ENCODE measurements at regions not wholly inside any gene's neighbourhood (a gene's known extent, or its start where the extent isn't known, plus 50 kb on each side); places are given as distances from the start of the nearest gene placed in this dataset.
A peak's percentile ranks its signal among the peaks of the same experiment; 100 is the strongest.

- H2AK5ac ChIP-seq (ENCODE audit: low read depth, low read length) = no peak overlapping the region
- H2BK5ac ChIP-seq (ENCODE audit: low read depth, low read length) = no peak overlapping the region
- no peak overlapping the region for H3K18ac ChIP-seq (ENCODE audit: extremely low read depth, low read length)
- H3K36me3 ChIP-seq (ENCODE audit: control insufficient read depth in 2 of 4, insufficient read depth in 4 of 4, low read length in 3 of 4) = no peaks in the 10 kb centered on the region
- CTCF ChIA-PET (ENCODE audit: partially characterized antibody) = no interaction called here
- no peak overlapping the region for H3K23ac ChIP-seq (ENCODE audit: insufficient read length)
- H4K20me1 ChIP-seq (replicated peaks in 1 of 2; ENCODE audit: control insufficient read depth in 1 of 2, insufficient read depth in 2 of 2, low read length in 2 of 2) = no peaks in the 10 kb centered on the region
- no peaks in the 10 kb centered on the region for H3K4me1 ChIP-seq (replicated peaks in 1 of 4; ENCODE audit: control insufficient read depth in 3 of 4, insufficient read depth in 4 of 4, low read length in 3 of 4)
- no peak overlapping the region for H3K4me2 ChIP-seq (ENCODE audit: insufficient read depth in 1 of 2, low read depth in 2 of 2, low read length in 2 of 2)
- H3K23me2 ChIP-seq (ENCODE audit: low read depth, low read length) = no peaks in the 10 kb centered on the region
- H3K79me2 ChIP-seq (ENCODE audit: control insufficient read depth in 1 of 2, insufficient read depth in 2 of 2, low read length in 2 of 2) = no peaks in the 10 kb centered on the region
- no peak overlapping the region for H4K91ac ChIP-seq (replicated peaks; ENCODE audit: insufficient read length, low read length)
- no peak overlapping the region for H3K56ac ChIP-seq (replicated peaks; ENCODE audit: insufficient read length, low read depth, low read length)
- no peaks in the 10 kb centered on the region for H3K27me3 ChIP-seq (replicated peaks in 1 of 4; ENCODE audit: control insufficient read depth in 3 of 4, extremely low read depth in 1 of 4, insufficient read depth in 3 of 4, low read length in 3 of 4)
- 71% methylated on average over 2 of the region's 2 CpGs; no CpG with 5 or more reads in 1 of the 2 experiments for WGBS, 2 experiments (ENCODE audit: extremely low coverage in 1 of 2, insufficient coverage in 1 of 2, insufficient read length in 1 of 2, insufficient replicate concordance in 2 of 2, low coverage in 1 of 2, low lambda C conversion rate in 2 of 2, missing lambda C conversion rate in 1 of 2)
- no peak for FAIRE-seq
- H3K9ac ChIP-seq (replicated peaks in 1 of 4; ENCODE audit: extremely low read depth in 1 of 4, low read depth in 3 of 4, low read length in 3 of 4) = no peak overlapping the region
- H3K27ac ChIP-seq (ENCODE audit: low read depth, low read length) = no peak overlapping the region
- no peak overlapping the region for H2BK12ac ChIP-seq (ENCODE audit: low read depth, low read length)
- no peak overlapping the region for H4K8ac ChIP-seq (ENCODE audit: extremely low read depth, insufficient read depth, low read length)
- no peak overlapping the region for H3K4ac ChIP-seq (replicated peaks; ENCODE audit: insufficient read length, low read depth, low read length)
- no peak overlapping the region for H2BK120ac ChIP-seq (replicated peaks; ENCODE audit: low read depth, low read length)
- H4K5ac ChIP-seq (ENCODE audit: insufficient read length, low read depth, low read length) = no peak overlapping the region
- no peak for DNase-seq (ENCODE audit: low read depth in 1 of 2, low spot score in 2 of 2)
- no peak overlapping the region for H3K14ac ChIP-seq (ENCODE audit: insufficient read length)
- no peak overlapping the region for H2BK20ac ChIP-seq (ENCODE audit: low read length)
- no peak overlapping the region for H2BK15ac ChIP-seq (ENCODE audit: low read length)
- H3K9me3 ChIP-seq (ENCODE audit: insufficient read depth in 2 of 2, low read depth in 1 of 2, low read length in 1 of 2) = no peaks in the 10 kb centered on the region
- POLR2A ChIA-PET (ENCODE audit: partially characterized antibody) = no interaction called here
- H3K4me3 ChIP-seq (ENCODE audit: extremely low read depth in 1 of 4, insufficient read depth in 2 of 4, low read depth in 3 of 4, low read length in 4 of 4) = no peak overlapping the region
- no peaks in the 10 kb centered on the region for H3K79me1 ChIP-seq (ENCODE audit: low read depth, low read length)
- H2AFZ ChIP-seq (ENCODE audit: low read length) = 0 out of 2 replicates have a peak overlapping the region, but pooled peaks have one; percentile 62
- no peak for TF ChIP-seq POLR2A (IDR thresholded peaks at IDR 0.05; ENCODE audit: control extremely low read depth in 1 of 2, low read depth in 2 of 2, low read length in 2 of 2)
- TF ChIP-seq ATF3 (IDR thresholded peaks at IDR 0.05; ENCODE audit: insufficient read depth, low read depth, low read length) = no peak
- TF ChIP-seq NANOG (IDR thresholded peaks at IDR 0.05; ENCODE audit: insufficient read depth, low read depth, low read length, poor library complexity, severe bottlenecking) = no peak
- no peak for TF ChIP-seq TBP (IDR thresholded peaks at IDR 0.05; ENCODE audit: low read depth, low read length)
- no peak for TF ChIP-seq CTCF (IDR thresholded peaks at IDR 0.05; ENCODE audit: control extremely low read depth in 1 of 3, insufficient read depth in 1 of 3, low read depth in 1 of 3, low read length in 3 of 3)
- no peak for TF ChIP-seq HDAC2 (IDR thresholded peaks at IDR 0.05; ENCODE audit: borderline replicate concordance in 1 of 2, low read depth in 2 of 2, low read length in 2 of 2)
- no peak for TF ChIP-seq SP1 (IDR thresholded peaks at IDR 0.05; ENCODE audit: low read depth, low read length)
- no peak for TF ChIP-seq ATF2 (IDR thresholded peaks at IDR 0.05; ENCODE audit: low read length)
- TF ChIP-seq HDAC6 (IDR thresholded peaks at IDR 0.05; ENCODE audit: low read depth, low read length) = no peak
- TF ChIP-seq TAF7 (optimal IDR thresholded peaks at IDR 0.05; ENCODE audit: borderline replicate concordance, low read depth, low read length) = no peak
Measured at GRCh38 chr4:124946696-124947095, 234.2 kb upstream of the ANKRD50 start.

All from H1 (cell line).